IgD-negative memory B cell (primary cell): ENCODE measurements at regions not wholly inside any gene's neighbourhood (a gene's known extent, or its start where the extent isn't known, plus 50 kb on each side); places are given as distances from the start of the nearest gene placed in this dataset.

Experiments used
- H3K27ac Mint-ChIP-seq, 3 donors: one replicate each; pipeline ENCODE4 v1.8.0; 2020 to 2022; ENCODE audit warnings: mild to moderate bottlenecking in 3 of 3, mixed read lengths in 3 of 3, moderate library complexity in 1 of 3
- H3K27me3 Mint-ChIP-seq: one replicate; pipeline ENCODE4 v1.8.0; 2021; ENCODE audit warnings: mixed read lengths
- H3K36me3 Mint-ChIP-seq: one replicate; pipeline ENCODE4 v1.8.0; 2020; ENCODE audit warnings: mild to moderate bottlenecking, mixed read lengths
- H3K4me1 Mint-ChIP-seq, 3 donors: one replicate each; pipeline ENCODE4 v1.8.0; 2020 to 2022; ENCODE audit warnings: mixed read lengths in 3 of 3, mild to moderate bottlenecking in 1 of 3
- H3K4me3 Mint-ChIP-seq, 4 donors: one replicate each; pipeline ENCODE4 v1.8.0; 2020 to 2022; ENCODE audit warnings: mild to moderate bottlenecking in 4 of 4, mixed read lengths in 4 of 4, moderate library complexity in 3 of 4
- H3K9me3 Mint-ChIP-seq, 3 donors: one replicate each; pipeline ENCODE4 v1.8.0; 2020 to 2021; ENCODE audit warnings: mixed read lengths in 3 of 3, mild to moderate bottlenecking in 1 of 3

DNA sequence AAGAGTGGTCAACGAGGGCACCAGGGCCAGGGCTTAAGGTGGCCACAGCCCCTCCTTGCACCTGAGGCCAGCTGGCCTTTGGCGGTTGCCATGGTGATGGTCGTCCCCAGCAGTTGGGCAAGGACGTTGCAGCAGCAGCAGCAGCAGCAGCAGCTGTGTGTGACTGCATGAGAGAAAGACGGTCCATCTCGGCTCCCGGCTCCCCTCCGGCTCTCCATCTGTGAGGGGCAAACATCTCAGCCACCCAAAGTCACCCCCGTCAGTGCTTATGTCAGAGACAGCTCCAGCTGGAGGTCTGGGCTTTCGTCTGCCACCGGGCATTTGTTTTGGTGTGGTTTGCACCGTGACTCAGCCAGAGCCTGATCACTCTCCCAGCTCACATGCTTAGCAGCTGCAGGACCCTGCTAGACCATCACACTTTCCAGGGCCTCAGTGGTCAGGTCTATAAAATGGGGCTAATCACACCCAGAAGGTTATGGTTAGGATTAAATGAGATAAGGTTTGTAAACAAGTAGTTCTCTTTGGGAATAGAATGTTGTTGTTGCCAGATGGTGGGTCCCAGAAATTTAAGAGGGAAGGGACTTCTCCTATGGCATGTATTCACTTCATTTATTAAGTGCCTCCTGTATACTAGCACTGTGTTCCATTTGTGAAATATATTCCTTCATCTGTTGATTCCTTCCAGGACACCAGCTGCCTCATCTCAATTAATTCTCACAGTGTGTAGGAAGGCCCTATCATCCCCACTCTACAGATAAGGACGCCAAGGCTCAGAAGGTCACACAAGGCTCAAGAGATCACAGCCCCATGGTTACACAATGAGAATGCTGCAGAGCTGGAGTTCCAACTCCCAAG, 212.6 kb upstream of the LHX5 start:
- Mint-ChIP-seq H3K27ac (no peak overlapping the region), H3K4me3 (no peak overlapping the region)

DNA sequence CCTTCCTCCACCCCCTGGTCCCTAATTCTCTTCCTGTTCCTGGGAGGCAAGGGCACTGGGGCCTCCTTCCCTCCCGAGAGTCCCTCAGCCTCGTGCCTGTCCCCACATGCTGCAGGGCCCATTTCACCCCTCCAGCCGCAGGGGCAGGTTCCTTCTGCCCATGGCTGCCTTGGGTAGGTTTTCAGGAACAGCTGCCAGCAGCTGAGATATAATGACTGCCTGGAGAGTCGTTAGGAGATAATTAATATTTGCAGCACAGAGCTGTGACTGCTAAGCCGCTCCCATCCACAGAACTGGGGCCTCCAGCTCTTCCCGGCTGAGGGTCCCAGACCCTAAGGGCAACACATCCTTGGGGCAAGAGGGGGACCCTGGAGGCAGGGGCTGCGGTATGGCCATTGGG, 211.9 kb upstream of the LHX5 start:
- Mint-ChIP-seq H3K36me3 (no peaks in the 10 kb centered on the region), H3K4me1 (no peaks in the 10 kb centered on the region), H3K27me3 (peaks cover 6% of the 10 kb centered on the region), H3K4me3 (no peak overlapping the region), H3K27ac (no peak overlapping the region), H3K9me3 (peaks cover 2 to 3% (median 2%) of the 10 kb centered on the region in 3 donors)

More for the DNA sequence above, 212.6 kb upstream of the LHX5 start:
- Mint-ChIP-seq H3K27me3 (peaks cover 5% of the 10 kb centered on the region), H3K9me3 (peaks cover 2 to 3% (median 2%) of the 10 kb centered on the region in 3 donors), H3K4me1 (no peaks in the 10 kb centered on the region), H3K36me3 (no peaks in the 10 kb centered on the region)

DNA sequence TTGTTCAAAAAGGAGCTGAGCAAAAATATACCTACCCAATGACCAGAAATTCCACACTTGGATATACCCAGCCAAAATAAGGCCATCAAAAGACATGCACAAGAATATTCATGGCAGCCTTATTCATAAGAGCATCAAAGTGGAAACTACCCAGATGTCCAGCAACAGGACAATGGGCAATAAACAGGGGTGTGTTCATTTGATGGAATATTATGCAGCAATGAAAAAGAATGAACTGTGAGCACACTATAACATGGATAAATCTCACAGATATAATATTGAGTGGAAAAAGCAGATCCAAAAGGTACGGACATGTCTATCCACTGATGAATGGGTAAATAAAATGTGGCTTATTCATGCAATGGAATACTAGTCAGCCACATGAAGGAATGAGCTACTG, 209.2 kb upstream of the LHX5 start:
- H3K4me1 Mint-ChIP-seq = no peaks in the 10 kb centered on the region
- no peak overlapping the region for H3K4me3 Mint-ChIP-seq
- peaks cover 14% of the 10 kb centered on the region for H3K27me3 Mint-ChIP-seq
- no peaks in the 10 kb centered on the region for H3K36me3 Mint-ChIP-seq
- H3K27ac Mint-ChIP-seq = no peak overlapping the region
- H3K9me3 Mint-ChIP-seq = peaks cover 2 to 3% (median 2%) of the 10 kb centered on the region in 3 donors

DNA sequence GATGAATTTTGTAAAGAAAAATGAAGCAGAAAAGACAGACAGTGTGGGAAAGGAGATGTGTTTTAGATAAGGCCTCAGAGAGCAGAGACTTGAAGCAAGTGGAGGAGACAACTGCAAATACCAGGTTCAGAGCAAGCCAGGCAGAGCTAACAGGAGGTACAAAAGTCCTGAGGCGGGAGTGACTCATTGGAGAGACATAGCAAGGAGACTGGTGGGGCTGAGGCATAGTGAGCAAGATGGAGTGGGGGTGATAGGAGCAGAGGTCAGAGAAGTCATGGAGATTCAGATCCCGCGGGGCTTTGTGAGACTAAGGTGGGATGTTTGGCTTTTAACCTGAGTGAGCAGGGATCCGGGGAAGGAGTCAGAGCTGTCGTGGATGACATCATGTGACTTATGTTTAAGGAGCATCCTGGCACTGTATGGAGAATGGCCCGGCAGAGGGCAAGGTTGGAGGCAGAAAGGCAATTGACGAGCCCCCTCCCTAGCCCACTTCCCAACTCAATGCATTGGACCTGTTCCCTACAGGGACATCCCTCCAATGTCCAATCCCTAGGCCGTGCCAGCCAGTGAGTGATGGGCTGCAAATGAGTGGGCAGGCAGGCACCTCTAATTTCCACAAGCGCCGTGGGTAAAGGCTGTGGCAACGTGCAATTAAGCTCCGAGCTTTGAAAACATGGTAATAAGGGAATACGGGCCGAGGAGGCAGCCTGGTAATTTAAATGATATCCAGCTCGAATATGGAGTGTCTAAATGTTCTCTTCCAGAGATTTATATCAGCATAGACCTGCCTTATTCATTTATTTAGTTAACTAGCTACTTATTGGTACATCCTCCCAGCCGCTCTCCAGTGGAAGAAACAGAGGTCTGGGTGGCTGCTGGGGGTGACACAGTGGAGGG, 206.8 kb upstream of the LHX5 start:
- Mint-ChIP-seq H3K36me3 (no peaks in the 10 kb centered on the region), H3K9me3 (peaks cover 2 to 3% (median 2%) of the 10 kb centered on the region in 3 donors), H3K4me1 (no peaks in the 10 kb centered on the region), H3K4me3 (no peak overlapping the region), H3K27ac (no peak overlapping the region), H3K27me3 (peaks cover 15% of the 10 kb centered on the region)

DNA sequence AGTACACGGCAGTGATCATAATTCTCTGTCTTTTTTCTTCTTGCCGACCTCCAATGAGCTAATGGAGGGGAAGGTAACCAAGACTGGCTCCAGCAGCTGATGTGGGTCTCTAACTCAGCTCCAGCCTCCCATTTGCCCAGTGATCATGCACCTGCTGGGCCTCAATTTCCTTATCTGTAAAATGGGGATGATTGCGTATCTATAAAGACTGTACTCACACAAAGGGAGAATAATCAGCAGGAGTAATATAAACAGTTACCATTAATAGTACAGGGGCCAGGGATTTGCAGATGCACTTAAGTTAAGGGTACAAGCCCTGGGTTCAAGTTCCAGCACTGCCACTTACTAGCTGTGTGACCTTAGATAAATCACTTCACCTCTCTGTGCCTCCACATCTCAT, 204.9 kb upstream of the LHX5 start:
- Mint-ChIP-seq H3K9me3 (peaks cover 2 to 3% (median 2%) of the 10 kb centered on the region in 3 donors), H3K4me3 (no peak overlapping the region), H3K27me3 (peaks cover 12% of the 10 kb centered on the region), H3K36me3 (no peaks in the 10 kb centered on the region), H3K4me1 (no peaks in the 10 kb centered on the region), H3K27ac (no peak overlapping the region)

DNA sequence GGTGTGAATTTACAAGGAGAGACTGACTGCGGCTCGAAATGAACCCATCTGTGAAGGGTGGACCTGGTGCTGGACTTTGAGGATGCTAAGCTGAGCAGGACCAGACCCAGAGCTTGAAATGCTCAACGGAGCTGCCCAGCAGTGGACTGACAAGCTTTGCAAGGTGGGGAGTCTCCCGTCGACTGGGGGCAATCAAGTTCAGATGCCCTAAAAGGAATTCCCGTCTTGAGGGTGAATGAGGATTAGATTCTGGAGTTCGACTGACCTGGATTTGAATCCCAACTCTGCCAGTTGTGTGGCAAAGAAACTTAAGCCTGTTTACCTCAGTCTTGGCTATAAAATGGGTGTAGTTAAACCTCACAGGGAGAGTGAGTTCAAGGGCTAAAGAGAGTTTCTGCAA, 204.4 kb upstream of the LHX5 start:
- Mint-ChIP-seq H3K9me3 (peaks cover 2% of the 10 kb centered on the region in 3 donors), H3K27me3 (peaks cover 12% of the 10 kb centered on the region), H3K36me3 (no peaks in the 10 kb centered on the region), H3K27ac (no peak overlapping the region), H3K4me3 (no peak overlapping the region), H3K4me1 (no peaks in the 10 kb centered on the region)

DNA sequence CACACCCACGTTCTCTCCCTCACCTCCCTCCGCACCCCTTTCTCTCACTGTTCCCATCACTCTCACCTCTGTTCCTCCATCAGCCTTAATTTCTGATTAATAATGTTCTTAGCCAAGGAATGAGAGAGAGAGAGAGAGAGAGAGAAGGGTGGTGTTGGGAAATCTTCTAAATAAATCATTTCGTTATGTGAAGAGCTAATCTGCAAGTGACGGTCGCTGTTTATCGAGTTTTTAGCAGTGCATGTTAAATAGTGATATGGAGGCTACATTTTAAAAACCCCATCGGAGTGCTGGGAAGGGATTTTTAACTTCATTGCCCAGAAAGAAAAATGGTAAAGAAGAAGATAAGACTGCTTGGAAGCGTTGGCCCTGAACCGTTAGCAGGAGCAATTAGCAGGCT, 203.3 kb upstream of the LHX5 start:
- Mint-ChIP-seq H3K4me1 (no peaks in the 10 kb centered on the region), H3K9me3 (peaks cover 0 to 2% (median 0%) of the 10 kb centered on the region in 3 donors), H3K36me3 (no peaks in the 10 kb centered on the region), H3K27ac (no peak overlapping the region), H3K27me3 (peaks cover 22% of the 10 kb centered on the region), H3K4me3 (no peak overlapping the region)

DNA sequence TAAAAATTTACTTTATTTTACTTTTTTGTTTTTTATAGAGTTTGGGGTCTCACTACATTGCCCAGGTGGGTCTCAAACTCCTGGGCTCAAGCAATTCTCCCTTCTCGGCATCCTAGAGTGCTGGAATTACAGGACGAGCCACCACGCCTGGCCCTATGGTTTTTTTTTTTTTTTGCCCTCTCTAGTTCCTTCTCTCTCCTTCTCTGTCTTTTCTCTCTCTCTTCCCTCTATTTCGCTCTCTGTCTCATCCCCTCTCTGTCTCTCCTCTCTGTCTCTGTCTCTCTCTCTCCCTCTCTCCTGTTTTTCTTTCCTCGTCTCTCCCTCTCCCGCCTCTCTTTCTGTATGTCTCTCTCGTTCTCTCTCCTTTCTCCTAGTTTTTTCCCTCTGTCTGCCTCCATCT, 202.6 kb upstream of the LHX5 start:
- no peaks in the 10 kb centered on the region for H3K4me1 Mint-ChIP-seq
- H3K36me3 Mint-ChIP-seq = no peaks in the 10 kb centered on the region
- H3K27ac Mint-ChIP-seq = no peak overlapping the region
- H3K9me3 Mint-ChIP-seq = peaks cover 0 to 1% (median 0%) of the 10 kb centered on the region in 3 donors
- no peak overlapping the region for H3K4me3 Mint-ChIP-seq
- peaks cover 26% of the 10 kb centered on the region for H3K27me3 Mint-ChIP-seq

DNA sequence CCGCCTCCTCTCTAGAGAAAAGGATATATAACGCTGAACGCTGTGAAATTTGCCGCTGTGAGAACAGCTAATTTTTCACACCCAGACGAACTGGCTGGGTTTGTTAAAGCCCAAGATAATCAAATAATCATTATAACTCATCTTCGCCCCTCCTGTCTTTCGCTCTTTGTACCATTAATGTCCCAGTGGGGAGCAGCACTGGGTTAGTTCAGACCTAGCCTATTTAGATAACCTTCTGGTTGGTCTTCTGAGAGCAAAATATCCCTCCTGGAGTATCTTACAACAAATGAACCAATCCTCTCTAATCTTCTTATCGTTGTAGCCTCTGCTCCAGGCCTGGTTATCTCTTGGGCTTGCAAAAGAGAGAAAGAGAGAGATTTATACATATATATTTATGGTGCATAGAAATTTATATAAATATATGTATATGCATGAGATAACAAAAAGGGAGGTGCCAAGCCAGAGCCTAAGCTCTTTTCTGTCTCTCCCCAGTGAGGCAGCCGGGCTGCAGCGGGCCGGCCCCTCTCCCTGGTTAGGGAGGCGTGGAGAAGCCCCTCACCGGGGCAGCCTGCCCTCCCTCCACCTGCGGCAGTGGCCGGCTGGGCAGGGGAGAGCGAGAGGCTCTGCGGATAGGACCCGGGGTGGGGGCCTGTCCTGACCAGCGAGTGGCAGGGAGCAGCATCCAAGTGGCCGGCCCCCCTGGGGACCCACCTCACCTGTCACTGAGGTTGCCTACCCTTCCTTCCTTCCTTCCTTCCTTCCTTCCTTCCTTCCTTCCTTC, 202.0 kb upstream of the LHX5 start:
- Mint-ChIP-seq H3K4me3 (no peak overlapping the region), H3K27ac (no peak overlapping the region), H3K36me3 (no peaks in the 10 kb centered on the region), H3K4me1 (no peaks in the 10 kb centered on the region), H3K27me3 (peaks cover 29% of the 10 kb centered on the region), H3K9me3 (no peaks in the 10 kb centered on the region)

DNA sequence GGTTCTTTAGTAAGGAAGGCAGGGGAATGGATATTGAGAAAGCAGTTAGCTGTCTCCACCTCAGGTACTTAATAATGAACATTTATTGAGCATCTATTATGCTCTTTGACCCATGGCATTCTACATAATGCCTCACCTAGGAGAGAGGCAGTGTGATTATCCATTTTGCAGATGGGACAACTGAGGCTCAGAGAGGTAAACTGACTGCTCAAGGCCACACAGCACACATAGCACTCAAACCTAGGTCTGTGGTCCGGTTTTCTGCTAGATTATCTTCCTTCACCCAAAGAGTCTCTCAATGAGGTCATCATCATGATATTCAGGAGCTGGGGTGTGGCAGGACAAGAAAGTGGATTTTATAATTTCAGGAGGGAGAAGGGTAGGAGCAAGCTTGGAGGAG, 199.1 kb upstream of the LHX5 start:
- no peak overlapping the region for H3K27ac Mint-ChIP-seq
- no peaks in the 10 kb centered on the region for H3K9me3 Mint-ChIP-seq
- peaks cover 38% of the 10 kb centered on the region for H3K27me3 Mint-ChIP-seq
- no peak overlapping the region for H3K4me3 Mint-ChIP-seq
- H3K4me1 Mint-ChIP-seq = no peaks in the 10 kb centered on the region
- no peaks in the 10 kb centered on the region for H3K36me3 Mint-ChIP-seq

DNA sequence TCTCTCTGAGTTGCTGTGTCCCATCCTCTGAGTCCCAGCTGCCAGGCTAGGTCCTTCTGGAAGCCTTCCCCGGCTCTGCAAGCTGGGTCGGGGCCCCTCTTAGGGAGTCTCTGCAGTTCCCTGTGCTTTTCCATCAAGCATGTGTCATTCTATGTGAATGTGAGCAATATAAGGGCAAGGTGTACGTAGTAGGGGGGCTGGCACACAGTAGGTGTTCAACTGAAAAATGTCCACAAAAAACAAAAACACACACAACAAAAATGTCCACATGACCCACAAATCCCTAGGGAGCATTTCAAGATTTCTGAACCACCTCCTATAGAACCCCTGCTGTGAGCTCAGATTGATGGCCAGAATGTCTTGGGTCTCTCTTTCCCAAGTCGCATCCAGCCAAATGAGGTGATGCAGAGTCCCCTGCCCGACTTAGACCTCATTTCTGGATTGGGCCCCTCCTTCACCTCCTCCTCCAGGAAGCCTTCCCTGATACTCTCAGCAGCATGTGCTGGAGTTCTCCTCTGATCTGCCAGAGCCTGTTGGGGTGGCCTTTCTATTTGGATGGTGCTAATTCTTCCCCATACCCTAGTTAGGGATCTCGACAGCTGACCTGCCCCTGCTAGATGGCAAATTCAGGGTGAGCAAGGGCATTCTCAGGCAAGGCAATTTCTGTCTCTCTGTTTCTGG, 196.1 kb upstream of the LHX5 start:
- no peaks in the 10 kb centered on the region for H3K36me3 Mint-ChIP-seq
- peaks cover 38% of the 10 kb centered on the region for H3K27me3 Mint-ChIP-seq
- no peak overlapping the region for H3K27ac Mint-ChIP-seq
- no peak overlapping the region for H3K4me3 Mint-ChIP-seq
- no peaks in the 10 kb centered on the region for H3K9me3 Mint-ChIP-seq
- no peaks in the 10 kb centered on the region for H3K4me1 Mint-ChIP-seq

DNA sequence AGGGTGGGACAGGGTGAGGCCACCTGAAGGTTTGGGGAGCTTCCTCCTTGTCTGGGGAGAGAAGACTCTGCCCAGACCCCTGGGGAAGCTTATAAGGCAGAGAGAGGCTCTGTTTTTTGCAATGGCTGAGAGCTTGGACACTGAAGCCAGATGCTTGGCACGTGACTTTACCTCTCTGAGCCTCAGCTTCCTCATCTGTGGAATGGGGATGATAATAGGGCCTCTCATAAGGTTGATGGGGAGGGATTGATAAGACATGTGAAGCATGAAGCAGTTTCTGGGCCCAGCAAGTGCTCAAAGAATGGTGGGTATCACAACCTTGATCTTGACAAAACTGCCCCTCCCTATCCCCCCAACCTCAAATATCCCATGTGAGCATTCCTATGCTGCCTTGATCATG, 195.4 kb upstream of the LHX5 start:
- H3K36me3 Mint-ChIP-seq = no peaks in the 10 kb centered on the region

DNA sequence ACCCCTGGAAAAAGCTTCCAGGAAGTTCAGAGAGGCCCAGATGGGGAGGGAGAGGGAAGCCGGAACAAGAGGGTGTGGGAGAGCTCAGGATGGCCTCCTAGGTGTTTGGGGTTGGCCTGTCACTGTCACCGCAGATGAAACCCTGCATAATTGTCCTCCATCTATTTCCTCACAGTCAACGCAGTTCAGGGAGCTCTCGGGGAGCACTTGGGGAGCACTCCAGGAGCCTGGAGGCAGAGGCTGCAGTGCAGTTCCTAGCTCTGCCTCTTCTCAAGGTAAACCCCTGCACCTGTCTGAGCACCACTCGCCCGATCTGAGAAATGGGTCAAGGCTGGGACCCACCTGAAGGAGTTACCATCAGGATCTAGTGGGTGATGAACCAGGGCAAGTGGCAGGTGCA, 194.6 kb upstream of the LHX5 start:
- Mint-ChIP-seq H3K27ac (no peak overlapping the region), H3K36me3 (no peaks in the 10 kb centered on the region), H3K9me3 (no peaks in the 10 kb centered on the region), H3K4me1 (no peaks in the 10 kb centered on the region), H3K27me3 (peaks cover 43% of the 10 kb centered on the region), H3K4me3 (no peak overlapping the region)

More for the DNA sequence above, 195.4 kb upstream of the LHX5 start:
- H3K27ac Mint-ChIP-seq = no peak overlapping the region
- peaks cover 41% of the 10 kb centered on the region for H3K27me3 Mint-ChIP-seq
- H3K4me3 Mint-ChIP-seq = no peak overlapping the region
- no peaks in the 10 kb centered on the region for H3K9me3 Mint-ChIP-seq
- no peaks in the 10 kb centered on the region for H3K4me1 Mint-ChIP-seq

DNA sequence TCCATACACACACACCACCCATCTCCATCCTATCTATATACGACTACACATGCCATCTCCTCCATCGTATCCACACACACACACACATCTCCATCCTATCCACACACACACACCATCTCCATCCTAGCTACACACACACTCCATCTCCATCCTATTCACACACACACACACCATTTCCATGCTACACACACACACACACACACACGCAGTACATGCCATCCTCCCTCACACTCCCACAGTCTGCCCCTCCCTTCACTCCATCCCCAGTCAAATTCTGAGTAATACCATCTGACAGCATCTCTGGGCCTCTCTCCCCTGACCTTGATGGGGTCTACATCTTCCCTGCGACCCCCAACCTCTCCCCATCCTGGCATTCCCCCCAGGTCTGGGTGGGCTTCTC, 193.8 kb upstream of the LHX5 start:
- H3K4me1 Mint-ChIP-seq = no peaks in the 10 kb centered on the region
- H3K27me3 Mint-ChIP-seq = peaks cover 38% of the 10 kb centered on the region
- H3K27ac Mint-ChIP-seq = no peak overlapping the region
- no peaks in the 10 kb centered on the region for H3K36me3 Mint-ChIP-seq
- no peak overlapping the region for H3K4me3 Mint-ChIP-seq
- H3K9me3 Mint-ChIP-seq = no peaks in the 10 kb centered on the region
